Fibroblast of skin of left quadriceps (primary cell): ENCODE measurements at regions not wholly inside any gene's neighbourhood (a gene's known extent, or its start where the extent isn't known, plus 50 kb on each side); places are given as distances from the start of the nearest gene placed in this dataset.

ENCODE experiments used
- DNase-seq, 2 experiments: peaks; one replicate each; pipeline ENCODE4 v3.0.0-alpha.2; 2013; ENCODE audit warnings: low read depth in 2 of 2

GRCh38 chr2:194002699-194003368 lies 1654.2 kb upstream of the SLC39A10 start:
- DNase-seq, result no peak

GRCh38 chr2:193990868-193991267 lies 1666.2 kb upstream of the SLC39A10 start:
- no peak for DNase-seq

GRCh38 chr2:193989645-193990044 lies 1667.4 kb upstream of the SLC39A10 start:
- no peak for DNase-seq

GRCh38 chr2:193988784-193989183 lies 1668.2 kb upstream of the SLC39A10 start:
- no peak for DNase-seq

GRCh38 chr2:193985272-193985671 lies 1671.8 kb upstream of the SLC39A10 start:
- DNase-seq, result no peak

- no peak for DNase-seq
Observed at GRCh38 chr2:193980599-193980998, 1676.4 kb upstream of the SLC39A10 start.

GRCh38 chr2:193973781-193974180 lies 1683.2 kb upstream of the SLC39A10 start:
- DNase-seq, result no peak

GRCh38 chr2:193966590-193966989 lies 1690.4 kb upstream of the SLC39A10 start:
- peak; percentile 64 to 69 for DNase-seq

- no peak for DNase-seq
Observed at GRCh38 chr2:193965263-193965662, 1691.8 kb upstream of the SLC39A10 start.

GRCh38 chr2:193963472-193964119 lies 1693.4 kb upstream of the SLC39A10 start:
- DNase-seq, result peak; percentile 36 to 40

GRCh38 chr2:193946806-193947205 lies 1710.2 kb upstream of the SLC39A10 start:
- no peak for DNase-seq

GRCh38 chr2:193943406-193943960 lies 1713.5 kb upstream of the SLC39A10 start:
- DNase-seq, result no peak

GRCh38 chr2:193935114-193935513 lies 1721.9 kb upstream of the SLC39A10 start:
- DNase-seq, result no peak

- no peak for DNase-seq
Observed at GRCh38 chr2:193929131-193929530, 1727.9 kb upstream of the SLC39A10 start.

GRCh38 chr2:193907561-193907960 lies 1712.8 kb upstream of the TMEFF2 start:
- DNase-seq, result no peak

GRCh38 chr2:193900292-193900691 lies 1705.6 kb upstream of the TMEFF2 start:
- no peak for DNase-seq

GRCh38 chr2:193895226-193895625 lies 1700.5 kb upstream of the TMEFF2 start:
- DNase-seq, result no peak

- DNase-seq, result no peak
Observed at GRCh38 chr2:193894081-193894480, 1699.3 kb upstream of the TMEFF2 start.

- no peak for DNase-seq
Observed at GRCh38 chr2:193891023-193891422, 1696.3 kb upstream of the TMEFF2 start.

- no peak for DNase-seq
Observed at GRCh38 chr2:193885419-193885818, 1690.7 kb upstream of the TMEFF2 start.

GRCh38 chr2:193883820-193884219 lies 1689.1 kb upstream of the TMEFF2 start:
- DNase-seq, result no peak

- DNase-seq, result no peak
Observed at GRCh38 chr2:193876980-193877379, 1682.2 kb upstream of the TMEFF2 start.

GRCh38 chr2:193869564-193869963 lies 1674.8 kb upstream of the TMEFF2 start:
- no peak for DNase-seq
